ENCODE measurements at regions not wholly inside any gene's neighbourhood (a gene's known extent, or its start where the extent isn't known, plus 50 kb on each side); places are given as distances from the start of the nearest gene placed in this dataset.
A peak's percentile ranks its signal among the peaks of the same experiment; 100 is the strongest.

DNA sequence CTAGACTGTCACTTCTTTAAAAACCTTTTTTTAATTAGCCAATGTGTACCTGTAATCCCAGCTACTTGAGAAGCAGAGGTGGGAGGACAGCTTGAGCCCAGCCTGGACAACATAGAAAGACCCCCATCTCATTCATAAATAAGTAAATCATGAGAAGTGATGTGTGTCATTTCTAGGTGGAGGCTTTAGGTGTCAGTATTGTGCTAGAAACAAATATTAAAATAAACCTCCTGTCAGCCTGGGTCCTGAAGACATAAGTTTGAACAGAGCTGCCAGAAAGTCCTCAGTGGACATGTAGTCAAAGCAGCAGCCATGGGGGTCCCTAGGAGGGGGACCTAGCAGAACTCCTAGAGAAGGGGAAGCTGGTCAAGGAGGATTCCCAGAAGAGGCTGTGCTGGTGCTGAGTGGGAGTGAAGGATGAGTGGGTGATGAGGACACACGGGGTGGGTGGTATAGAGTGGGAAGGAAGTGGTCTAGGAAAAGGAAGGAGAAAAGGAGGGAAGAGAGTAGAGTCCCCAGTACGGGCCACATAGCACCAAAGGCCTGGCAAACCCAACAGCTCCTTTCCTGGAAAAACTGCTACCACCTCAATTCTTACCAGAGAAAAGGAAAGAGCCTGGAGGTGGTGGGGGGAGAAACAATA is 316.6 kb upstream of the NCKAP5 start:
- TF ChIP-seq EZH2 (IDR thresholded peaks at IDR 0.05; ENCODE audit: borderline replicate concordance, insufficient read depth, low read length, poor library complexity, severe bottlenecking): no peak
- TF ChIP-seq, protein P1, sequence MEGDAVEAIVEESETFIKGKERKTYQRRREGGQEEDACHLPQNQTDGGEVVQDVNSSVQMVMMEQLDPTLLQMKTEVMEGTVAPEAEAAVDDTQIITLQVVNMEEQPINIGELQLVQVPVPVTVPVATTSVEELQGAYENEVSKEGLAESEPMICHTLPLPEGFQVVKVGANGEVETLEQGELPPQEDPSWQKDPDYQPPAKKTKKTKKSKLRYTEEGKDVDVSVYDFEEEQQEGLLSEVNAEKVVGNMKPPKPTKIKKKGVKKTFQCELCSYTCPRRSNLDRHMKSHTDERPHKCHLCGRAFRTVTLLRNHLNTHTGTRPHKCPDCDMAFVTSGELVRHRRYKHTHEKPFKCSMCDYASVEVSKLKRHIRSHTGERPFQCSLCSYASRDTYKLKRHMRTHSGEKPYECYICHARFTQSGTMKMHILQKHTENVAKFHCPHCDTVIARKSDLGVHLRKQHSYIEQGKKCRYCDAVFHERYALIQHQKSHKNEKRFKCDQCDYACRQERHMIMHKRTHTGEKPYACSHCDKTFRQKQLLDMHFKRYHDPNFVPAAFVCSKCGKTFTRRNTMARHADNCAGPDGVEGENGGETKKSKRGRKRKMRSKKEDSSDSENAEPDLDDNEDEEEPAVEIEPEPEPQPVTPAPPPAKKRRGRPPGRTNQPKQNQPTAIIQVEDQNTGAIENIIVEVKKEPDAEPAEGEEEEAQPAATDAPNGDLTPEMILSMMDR (IDR thresholded peaks at IDR 0.05; ENCODE audit: poor library complexity, severe bottlenecking): peak; percentile 63
